ENCODE measurements at regions not wholly inside any gene's neighbourhood (a gene's known extent, or its start where the extent isn't known, plus 50 kb on each side); places are given as distances from the start of the nearest gene placed in this dataset.

GRCh38 chr11:122177238-122177637 lies 61.2 kb upstream of the BLID start:
- H3K4me1 ChIP-seq (ENCODE audit: control insufficient read depth in 1 of 2, insufficient read depth in 1 of 2, low read depth in 1 of 2, low read length in 1 of 2), result no peaks in the 10 kb centered on the region
- no peaks in the 10 kb centered on the region for H3K36me3 ChIP-seq
- no peaks in the 10 kb centered on the region for H3K9me3 ChIP-seq
- no peak overlapping the region for H3K27ac ChIP-seq
- TF ChIP-seq CTCF (IDR thresholded peaks at IDR 0.05), result no peak
- no peaks in the 10 kb centered on the region for H3K27me3 ChIP-seq
- H3K4me3 ChIP-seq (ENCODE audit: low read depth in 1 of 2, low read length in 1 of 2), result no peak overlapping the region

GRCh38 chr11:122176651-122177050 lies 60.6 kb upstream of the BLID start:
- no peaks in the 10 kb centered on the region for H3K36me3 ChIP-seq
- no peak for TF ChIP-seq CTCF (IDR thresholded peaks at IDR 0.05)
- no peaks in the 10 kb centered on the region for H3K4me1 ChIP-seq (ENCODE audit: control insufficient read depth in 1 of 2, insufficient read depth in 1 of 2, low read depth in 1 of 2, low read length in 1 of 2)
- no peak overlapping the region for H3K27ac ChIP-seq
- no peaks in the 10 kb centered on the region for H3K27me3 ChIP-seq
- no peak overlapping the region for H3K4me3 ChIP-seq (ENCODE audit: low read depth in 1 of 2, low read length in 1 of 2)
- H3K9me3 ChIP-seq, result no peaks in the 10 kb centered on the region

- Histone ChIP-seq H3K27me3 (no peaks in the 10 kb centered on the region), H3K36me3 (no peaks in the 10 kb centered on the region), H3K27ac (no peak overlapping the region), H3K9me3 (no peaks in the 10 kb centered on the region), H3K4me1 (ENCODE audit: control insufficient read depth in 1 of 2, insufficient read depth in 1 of 2, low read depth in 1 of 2, low read length in 1 of 2) (no peaks in the 10 kb centered on the region), H3K4me3 (ENCODE audit: low read depth in 1 of 2, low read length in 1 of 2) (no peak overlapping the region)
- no peak for TF ChIP-seq CTCF (IDR thresholded peaks at IDR 0.05)
These were observed 59.3 kb upstream of the BLID start for GRCh38 chr11:122175306-122175705.

GRCh38 chr11:122173587-122173986 lies 57.6 kb upstream of the BLID start:
- Histone ChIP-seq H3K36me3 (no peaks in the 10 kb centered on the region), H3K4me1 (ENCODE audit: control insufficient read depth in 1 of 2, insufficient read depth in 1 of 2, low read depth in 1 of 2, low read length in 1 of 2) (no peaks in the 10 kb centered on the region), H3K27ac (no peak overlapping the region), H3K9me3 (no peaks in the 10 kb centered on the region), H3K4me3 (ENCODE audit: low read depth in 1 of 2, low read length in 1 of 2) (no peak overlapping the region), H3K27me3 (no peaks in the 10 kb centered on the region)
- no peak for TF ChIP-seq CTCF (IDR thresholded peaks at IDR 0.05)

DNA sequence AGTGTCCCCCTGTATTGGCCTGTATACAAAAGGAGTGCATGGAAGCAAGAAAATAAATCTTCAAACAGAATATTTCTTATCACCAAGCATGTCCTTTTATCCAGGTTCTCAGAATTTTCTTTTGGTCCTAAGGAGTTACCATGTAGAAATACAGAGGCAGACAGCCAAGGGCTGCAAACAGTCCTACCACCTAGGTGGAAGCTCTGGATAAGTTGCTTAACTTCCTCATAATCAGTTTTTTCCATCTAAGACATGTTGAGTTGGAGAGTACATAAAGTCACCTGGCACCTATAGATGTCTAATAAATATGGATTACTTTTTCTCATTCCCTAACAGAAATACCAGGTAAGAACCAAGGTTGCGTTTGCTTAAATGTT lies 57.0 kb upstream of the BLID start:
- no peak for TF ChIP-seq CTCF (IDR thresholded peaks at IDR 0.05)
- Histone ChIP-seq H3K36me3 (no peaks in the 10 kb centered on the region), H3K27me3 (no peaks in the 10 kb centered on the region), H3K9me3 (no peaks in the 10 kb centered on the region), H3K27ac (no peak overlapping the region), H3K4me1 (ENCODE audit: control insufficient read depth in 1 of 2, insufficient read depth in 1 of 2, low read depth in 1 of 2, low read length in 1 of 2) (no peaks in the 10 kb centered on the region), H3K4me3 (ENCODE audit: low read depth in 1 of 2, low read length in 1 of 2) (no peak overlapping the region)

Measured in neutrophil (primary cell).